OCI-LY1 (cell line): ENCODE measurements at regions not wholly inside any gene's neighbourhood (a gene's known extent, or its start where the extent isn't known, plus 50 kb on each side); places are given as distances from the start of the nearest gene placed in this dataset.

Experiments used
- CTCF ChIP-seq: fragments of 200-600 bp; sonication (generic), shearing (Covaris generic); IDR thresholded peaks from 2 replicates; pipeline ENCODE4 v1.5.1; 2017; ENCODE audit warnings: mild to moderate bottlenecking, antibody characterized with exemption, low read length, moderate library complexity, mixed read lengths
- EZH2 ChIP-seq: fragments of 200-600 bp; sonication (generic), shearing (Covaris generic); IDR thresholded peaks from 2 replicates; pipeline ENCODE4 v1.8.0; 2017; ENCODE audit warnings: borderline replicate concordance, mixed run types, mild to moderate bottlenecking, antibody characterized with exemption, low read length, moderate library complexity, mixed read lengths

- TF ChIP-seq CTCF: no peak
- TF ChIP-seq EZH2: no peak
These were observed 55.6 kb upstream of the DAB1 start for GRCh38 chr1:57479471-57479870.
